ENCODE measurements at regions not wholly inside any gene's neighbourhood (a gene's known extent, or its start where the extent isn't known, plus 50 kb on each side); places are given as distances from the start of the nearest gene placed in this dataset.
"Not testable (repeated sequence)": the region's sequence is repeated elsewhere in the genome, so short reads cannot be mapped to it uniquely, and the experiment has no call there.

- no peak for DNase-seq (ENCODE audit: low read depth, low spot score)
- no peak overlapping the region for H3K4me3 ChIP-seq (ENCODE audit: low read depth, low read length)
- ChIA-PET CTCF (no interaction called here), POLR2A (no interaction called here)
- TF ChIP-seq CTCF (IDR thresholded peaks at IDR 0.05; ENCODE audit: insufficient read depth, low read length, missing control alignments), result no peak
Measured at GRCh38 chr7:68776326-68776725, 821.9 kb upstream of the AUTS2 start.

DNA sequence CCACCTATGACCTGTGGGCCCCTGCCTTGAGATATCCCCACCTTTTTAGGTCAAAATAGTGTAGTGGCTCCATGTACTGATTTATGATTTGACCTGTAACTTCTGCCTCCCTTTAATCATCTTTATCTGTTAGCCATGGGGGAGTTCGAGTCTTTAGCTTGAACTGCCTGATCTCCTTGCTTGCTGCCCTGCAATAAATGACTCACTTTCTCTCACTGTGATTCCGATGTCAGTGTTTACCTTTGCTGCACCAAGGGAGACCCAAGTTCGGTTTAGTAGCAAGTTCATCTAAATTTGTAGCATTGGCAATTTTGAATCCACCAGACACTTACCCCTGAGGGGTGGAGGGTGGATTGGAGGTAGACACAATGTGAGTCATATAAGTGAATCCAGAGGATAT is 814.6 kb upstream of the AUTS2 start:
- CTCF ChIA-PET, result no interaction called here
- H3K4me3 ChIP-seq (ENCODE audit: low read depth, low read length), result no peak overlapping the region
- no peak for TF ChIP-seq CTCF (IDR thresholded peaks at IDR 0.05; ENCODE audit: insufficient read depth, low read length, missing control alignments)
- DNase-seq (ENCODE audit: low read depth, low spot score), result no peak
- POLR2A ChIA-PET, result no interaction called here

DNA sequence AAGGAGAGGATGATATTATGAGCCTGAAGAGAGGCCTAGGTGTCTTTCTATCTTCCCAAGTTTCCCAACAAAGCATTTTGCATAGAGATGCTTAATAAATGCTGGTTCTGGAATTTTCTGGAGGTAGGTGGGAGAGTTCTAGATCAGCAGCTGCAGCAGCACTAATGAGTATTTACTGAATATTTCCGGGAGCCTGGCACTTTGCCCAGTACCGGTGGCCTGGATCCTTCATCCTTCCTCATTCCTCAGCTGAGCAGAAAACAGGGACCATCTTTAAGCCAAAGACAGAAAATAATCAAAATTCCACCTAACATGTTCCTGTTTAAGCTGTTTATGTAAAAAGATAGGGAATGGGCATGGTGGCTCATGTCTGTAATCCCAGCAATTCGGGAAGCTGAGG is 813.2 kb upstream of the AUTS2 start:
- no peak overlapping the region for H3K4me3 ChIP-seq (ENCODE audit: low read depth, low read length)
- ChIA-PET CTCF (no interaction called here), POLR2A (no interaction called here)
- no peak for DNase-seq (ENCODE audit: low read depth, low spot score)
- no peak for TF ChIP-seq CTCF (IDR thresholded peaks at IDR 0.05; ENCODE audit: insufficient read depth, low read length, missing control alignments)

- no peak for DNase-seq (ENCODE audit: low read depth, low spot score)
- TF ChIP-seq CTCF (IDR thresholded peaks at IDR 0.05; ENCODE audit: insufficient read depth, low read length, missing control alignments), result no peak
- POLR2A ChIA-PET, result no interaction called here
- CTCF ChIA-PET, result interaction anchor here (0.8 kb wide), 1 partner anchor 1144 kb away, joined by 3 read pairs; no protein-coding TSS in a partner anchor
- no peak overlapping the region for H3K4me3 ChIP-seq (ENCODE audit: low read depth, low read length)
Measured at GRCh38 chr7:68787566-68787965, 810.7 kb upstream of the AUTS2 start.

DNA sequence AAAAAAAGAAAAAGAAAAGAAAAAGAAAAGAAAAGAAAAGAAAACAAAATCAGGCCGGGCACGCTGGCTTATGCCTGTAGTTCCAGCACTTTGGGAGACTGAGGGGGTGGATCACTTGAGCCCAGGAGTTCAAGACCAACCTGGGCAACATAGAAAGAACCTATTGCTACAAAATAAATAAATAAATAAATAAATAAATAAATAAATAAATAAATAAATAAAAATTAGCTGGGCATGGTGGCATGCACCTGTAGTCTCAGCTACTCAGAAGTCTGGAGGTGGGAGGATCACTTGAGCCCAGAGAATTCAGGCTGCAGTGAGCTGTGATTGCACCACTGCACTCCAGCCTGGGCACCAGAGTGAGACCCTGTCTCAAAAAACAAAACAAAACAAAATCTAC is 809.7 kb upstream of the AUTS2 start:
- DNase-seq (ENCODE audit: low read depth, low spot score); POLR2A ChIA-PET; H3K4me3 ChIP-seq (ENCODE audit: low read depth, low read length); CTCF ChIA-PET: not testable (repeated sequence)

GRCh38 chr7:68789597-68789996 is 808.7 kb upstream of the AUTS2 start:
- CTCF ChIA-PET, result interaction anchor here (1.1 kb wide), 1 partner anchor 11 kb away, joined by 3 read pairs; no protein-coding TSS in a partner anchor
- DNase-seq (ENCODE audit: low read depth, low spot score), result no peak
- POLR2A ChIA-PET, result no interaction called here
- TF ChIP-seq CTCF (IDR thresholded peaks at IDR 0.05; ENCODE audit: insufficient read depth, low read length, missing control alignments), result no peak
- no peak overlapping the region for H3K4me3 ChIP-seq (ENCODE audit: low read depth, low read length)

DNA sequence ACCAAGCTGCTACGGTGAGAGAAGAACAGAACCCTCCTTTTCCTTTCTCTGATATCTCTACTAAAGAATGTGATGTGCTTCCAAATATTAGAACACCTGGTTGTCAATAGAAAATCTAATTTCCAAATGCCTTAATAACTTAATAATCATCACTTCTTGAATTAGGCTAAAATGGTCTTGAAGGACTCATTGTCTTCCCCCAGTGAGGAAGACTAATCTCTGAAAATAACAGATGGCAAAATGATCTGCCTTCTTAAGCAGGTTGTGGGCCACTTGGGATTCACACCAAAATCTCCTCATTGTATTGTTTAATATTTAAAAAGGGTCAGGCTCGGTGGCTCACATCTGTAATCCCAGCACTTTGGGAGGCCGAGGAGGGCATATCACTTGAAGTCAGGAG is 805.9 kb upstream of the AUTS2 start:
- ChIA-PET POLR2A (no interaction called here), CTCF (no interaction called here)
- TF ChIP-seq CTCF (IDR thresholded peaks at IDR 0.05; ENCODE audit: insufficient read depth, low read length, missing control alignments), result no peak
- DNase-seq (ENCODE audit: low read depth, low spot score), result no peak
- no peak overlapping the region for H3K4me3 ChIP-seq (ENCODE audit: low read depth, low read length)
